Subcutaneous abdominal adipose tissue (tissue), 5 donors: ENCODE measurements at regions not wholly inside any gene's neighbourhood (a gene's known extent, or its start where the extent isn't known, plus 50 kb on each side); places are given as distances from the start of the nearest gene placed in this dataset.

Source experiments
- H3K27ac ChIP-seq: one replicate; pipeline ENCODE4 v1.7.0; 2013; ENCODE audit warnings: low read depth, mild to moderate bottlenecking, inconsistent platforms, low read length, moderate library complexity
- H3K27me3 ChIP-seq, 5 donors: one replicate each; pipeline ENCODE4 v1.7.0; 2013; ENCODE audit warnings: low read length in 5 of 5, inconsistent platforms in 1 of 5; ENCODE audit not compliant: control insufficient read depth in 5 of 5, insufficient read depth in 4 of 5
- H3K36me3 ChIP-seq, 5 donors: one replicate each; pipeline ENCODE4 v1.7.0; 2013; ENCODE audit warnings: low read length in 5 of 5; ENCODE audit not compliant: control insufficient read depth in 5 of 5, insufficient read depth in 5 of 5
- H3K4me1 ChIP-seq, 5 donors: one replicate each; pipeline ENCODE4 v1.7.0; 2013; ENCODE audit warnings: low read length in 5 of 5, mild to moderate bottlenecking in 3 of 5, moderate library complexity in 1 of 5; ENCODE audit not compliant: control insufficient read depth in 5 of 5, insufficient read depth in 5 of 5
- H3K4me3 ChIP-seq, 5 donors: one replicate each; pipeline ENCODE4 v1.7.0; 2013; ENCODE audit warnings: low read length in 5 of 5, low read depth in 1 of 5
- H3K9ac ChIP-seq, 5 donors: one replicate each; pipeline ENCODE4 v1.7.0; 2013; ENCODE audit warnings: low read length in 5 of 5, mild to moderate bottlenecking in 4 of 5, moderate library complexity in 3 of 5
- H3K9me3 ChIP-seq, 5 donors: one replicate each; pipeline ENCODE4 v1.7.0; 2013; ENCODE audit warnings: low read length in 5 of 5; ENCODE audit not compliant: control insufficient read depth in 5 of 5
- donor health status: healthy.
- donor health status: healthy.
- donor health status: healthy.
- donor health status: healthy.
- donor health status: healthy.

DNA sequence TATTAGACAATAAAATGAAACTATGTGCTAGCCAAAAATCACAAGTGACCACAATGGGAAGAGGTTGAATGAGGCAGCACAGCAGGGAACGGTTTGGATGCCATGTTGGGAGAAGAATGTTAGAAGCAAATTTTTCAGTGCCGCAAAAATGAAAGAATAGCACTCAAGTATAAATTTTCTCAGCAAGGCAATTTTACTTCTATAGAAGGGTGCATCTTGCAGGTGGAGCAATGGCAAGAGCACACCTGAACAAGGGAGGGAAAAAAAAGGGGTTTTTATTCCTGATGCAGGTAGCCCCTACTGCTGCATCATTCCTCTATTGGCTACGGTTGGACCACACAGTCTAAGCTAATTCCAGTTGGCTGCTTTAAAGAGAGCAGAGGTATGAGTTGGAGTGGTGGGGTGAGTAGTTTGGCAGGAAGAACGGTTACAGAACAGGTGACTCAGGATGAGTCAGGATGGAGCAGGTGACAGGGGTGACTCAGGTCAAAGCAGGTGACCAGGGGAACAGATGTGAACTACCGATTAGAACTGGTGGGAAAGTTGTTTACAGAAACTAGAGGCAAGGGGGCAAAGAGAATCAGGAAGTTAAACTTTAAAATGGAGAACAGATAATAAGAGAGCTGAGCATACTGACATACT lies 301.1 kb upstream of the NRIP1 start:
- Histone ChIP-seq H3K27ac (no peak overlapping the region), H3K9ac (no peak overlapping the region), H3K4me1 (no peaks in the 10 kb centered on the region), H3K36me3 (no peaks in the 10 kb centered on the region), H3K9me3 (peaks cover 0 to 9% (median 5%) of the 10 kb centered on the region in 5 donors), H3K27me3 (no peaks in the 10 kb centered on the region), H3K4me3 (no peak overlapping the region)

DNA sequence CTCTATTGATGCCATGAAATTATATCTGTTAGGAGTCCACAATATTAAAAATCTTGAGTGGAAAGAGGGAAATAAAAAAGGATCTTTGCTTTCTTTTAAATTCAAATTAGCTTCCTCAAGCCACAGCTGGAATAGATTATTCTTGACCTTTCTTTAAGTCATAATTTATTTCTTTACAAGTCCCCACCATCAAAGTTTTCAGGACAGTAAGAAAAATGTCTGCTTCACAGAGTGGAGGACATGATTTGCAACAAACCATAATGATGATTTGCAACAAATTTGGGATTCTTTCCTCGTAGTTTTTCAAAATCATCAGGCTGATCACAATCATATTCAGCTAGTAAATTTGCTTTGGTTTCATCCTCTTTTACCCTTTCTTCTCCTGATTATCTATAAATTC lies 301.8 kb upstream of the NRIP1 start:
- Histone ChIP-seq H3K9ac (no peak overlapping the region), H3K4me3 (no peak overlapping the region), H3K27me3 (no peaks in the 10 kb centered on the region), H3K36me3 (no peaks in the 10 kb centered on the region), H3K4me1 (no peaks in the 10 kb centered on the region), H3K9me3 (peaks cover 0 to 9% (median 5%) of the 10 kb centered on the region in 5 donors), H3K27ac (no peak overlapping the region)

DNA sequence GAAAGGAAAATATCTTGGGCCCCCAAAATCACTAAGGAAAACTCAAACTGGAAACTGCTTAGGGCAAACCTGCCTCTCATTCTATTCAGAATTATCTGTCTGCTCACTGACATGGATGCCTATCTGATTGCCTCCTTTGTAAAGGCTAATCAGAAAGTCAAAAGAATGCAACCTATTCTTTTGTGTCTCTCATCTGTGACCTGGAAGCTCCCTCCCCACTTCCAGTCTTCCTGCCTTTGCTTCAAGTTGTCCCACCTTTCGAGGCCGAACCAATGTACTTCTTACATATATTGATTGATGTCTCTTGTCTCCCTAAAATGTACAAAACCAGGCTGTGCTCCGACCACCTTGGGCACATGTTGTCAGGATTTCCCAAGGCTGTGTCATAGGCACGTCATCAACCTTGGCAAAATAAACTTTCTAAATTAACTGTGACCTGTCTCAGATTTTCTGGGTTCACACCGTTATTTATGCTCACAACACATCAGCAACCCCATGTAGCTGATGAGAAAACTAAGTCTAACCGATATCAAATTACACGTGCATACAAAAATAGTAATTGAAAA lies 302.3 kb upstream of the NRIP1 start:
- no peaks in the 10 kb centered on the region for H3K27me3 ChIP-seq
- H3K36me3 ChIP-seq, result no peaks in the 10 kb centered on the region
- H3K9me3 ChIP-seq, result peaks cover 0 to 9% (median 5%) of the 10 kb centered on the region in 5 donors
- H3K27ac ChIP-seq, result no peak overlapping the region
- no peak overlapping the region for H3K4me3 ChIP-seq
- no peak overlapping the region for H3K9ac ChIP-seq
- H3K4me1 ChIP-seq, result no peaks in the 10 kb centered on the region

DNA sequence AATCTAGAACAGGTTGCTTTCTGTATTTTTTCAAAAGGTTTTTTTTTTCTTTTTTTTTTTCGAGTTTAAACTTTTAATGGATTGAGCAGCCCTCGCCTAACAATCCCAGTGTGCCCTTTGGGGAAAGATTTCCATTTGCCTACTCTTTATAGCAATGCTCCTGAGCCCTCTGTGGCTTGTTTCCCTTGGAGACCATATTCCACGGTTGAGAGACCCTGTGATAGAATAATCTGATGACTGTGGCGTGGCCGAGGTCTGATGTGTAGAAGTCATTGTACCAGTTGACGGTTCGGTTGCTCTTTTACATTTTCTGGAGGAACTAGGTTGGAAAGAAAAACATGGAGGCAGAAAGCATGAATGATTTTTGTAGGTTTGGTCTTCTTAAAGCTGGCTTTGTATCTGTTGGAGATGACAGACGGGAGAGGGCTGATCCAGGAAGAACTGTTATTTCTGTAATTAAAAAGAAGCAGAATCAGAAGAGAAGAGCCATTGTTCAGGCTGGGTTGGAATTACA lies 305.7 kb upstream of the NRIP1 start:
- Histone ChIP-seq H3K4me1 (no peaks in the 10 kb centered on the region), H3K4me3 (no peak overlapping the region), H3K9me3 (peaks cover 0 to 7% (median 3%) of the 10 kb centered on the region in 5 donors), H3K9ac (no peak overlapping the region), H3K27me3 (no peaks in the 10 kb centered on the region), H3K27ac (no peak overlapping the region), H3K36me3 (no peaks in the 10 kb centered on the region)

DNA sequence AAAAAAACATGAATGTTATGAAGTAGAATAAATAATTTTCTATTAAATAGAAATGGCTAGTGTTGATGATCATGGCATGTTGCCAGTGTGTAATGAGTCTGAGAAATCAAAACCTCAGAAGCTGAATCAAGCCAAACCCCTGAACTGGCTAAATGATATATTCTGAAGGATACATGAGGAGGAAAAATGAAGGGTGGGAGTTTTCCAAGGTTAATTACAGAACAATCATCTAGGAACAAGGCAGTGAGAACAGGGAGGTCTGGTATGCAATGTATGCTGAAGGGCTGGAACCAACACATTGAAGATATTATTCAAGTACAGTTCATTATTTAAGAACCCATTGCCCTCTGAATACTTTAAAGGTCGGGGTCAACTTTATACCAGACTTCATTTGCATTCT lies 309.1 kb upstream of the NRIP1 start:
- Histone ChIP-seq H3K4me1 (no peaks in the 10 kb centered on the region), H3K36me3 (no peaks in the 10 kb centered on the region), H3K9me3 (peaks cover 0 to 3% (median 0%) of the 10 kb centered on the region in 5 donors), H3K27ac (no peak overlapping the region), H3K9ac (no peak overlapping the region), H3K4me3 (no peak overlapping the region), H3K27me3 (no peaks in the 10 kb centered on the region)

DNA sequence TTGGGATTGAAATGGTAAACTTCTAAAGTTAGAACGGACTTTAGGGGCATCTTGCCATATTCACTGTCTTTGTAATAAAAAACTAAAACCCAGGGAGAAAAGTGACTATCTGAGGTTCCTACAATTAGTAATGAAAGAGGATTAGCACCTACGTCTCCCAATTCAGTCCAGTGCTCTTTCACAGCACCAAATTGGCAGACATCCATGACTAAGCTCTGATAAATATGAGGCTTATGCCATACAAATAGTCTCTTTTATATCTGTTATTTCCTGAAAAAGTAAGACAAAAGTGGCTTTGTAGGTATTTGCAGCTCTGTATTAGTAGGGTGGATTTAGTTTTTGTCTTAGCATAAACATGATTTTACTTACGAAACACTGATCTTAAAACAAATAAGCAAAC lies 315.0 kb upstream of the NRIP1 start:
- no peaks in the 10 kb centered on the region for H3K36me3 ChIP-seq

DNA sequence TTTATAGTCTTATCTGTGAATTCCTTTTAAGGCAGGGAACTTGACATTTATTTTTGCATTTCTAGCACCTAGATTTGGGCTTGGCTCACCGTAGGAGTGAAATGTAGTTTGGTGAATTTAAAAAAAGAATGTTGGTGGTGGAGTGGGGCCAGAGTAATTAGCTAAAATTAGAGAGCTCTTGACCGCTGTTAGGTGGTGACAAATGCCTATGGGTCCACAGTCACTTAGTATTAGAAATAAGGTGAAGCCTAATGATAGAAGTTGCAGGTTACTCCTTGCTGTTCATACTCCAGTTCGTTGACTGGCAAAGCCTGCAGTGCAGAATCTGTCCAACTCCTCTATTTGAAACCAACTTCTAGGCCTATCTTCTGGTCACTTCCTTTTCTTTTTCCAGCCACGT lies 318.8 kb upstream of the NRIP1 start:
- Histone ChIP-seq H3K9ac (no peak overlapping the region), H3K36me3 (no peaks in the 10 kb centered on the region), H3K4me1 (no peaks in the 10 kb centered on the region), H3K4me3 (no peak overlapping the region), H3K27ac (no peak overlapping the region), H3K27me3 (no peaks in the 10 kb centered on the region), H3K9me3 (peaks cover 0 to 13% (median 3%) of the 10 kb centered on the region in 5 donors)

More for the DNA sequence above, 315.0 kb upstream of the NRIP1 start:
- Histone ChIP-seq H3K27ac (no peak overlapping the region), H3K9me3 (peaks cover 0 to 10% (median 0%) of the 10 kb centered on the region in 5 donors), H3K9ac (no peak overlapping the region), H3K27me3 (no peaks in the 10 kb centered on the region), H3K4me3 (no peak overlapping the region), H3K4me1 (no peaks in the 10 kb centered on the region)

DNA sequence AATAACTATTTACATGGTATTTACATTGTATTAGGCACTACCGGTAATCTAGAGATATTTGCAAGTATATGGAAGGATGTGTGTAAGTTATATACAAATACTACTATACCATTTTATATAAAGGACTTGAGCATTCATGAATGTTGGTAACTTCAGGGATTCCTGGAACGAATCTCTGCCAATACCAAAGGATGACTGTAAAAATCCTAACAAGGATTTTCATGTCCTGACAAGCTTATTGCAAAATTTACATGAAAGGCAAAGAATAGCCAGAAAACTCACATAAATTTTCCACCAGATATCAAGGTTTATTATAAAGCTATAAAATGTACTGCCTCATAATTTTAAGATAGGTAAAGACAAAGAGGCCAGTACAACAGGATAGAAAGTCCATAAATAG lies 325.2 kb upstream of the NRIP1 start:
- no peaks in the 10 kb centered on the region for H3K27me3 ChIP-seq
- no peaks in the 10 kb centered on the region for H3K4me1 ChIP-seq
- H3K36me3 ChIP-seq, result no peaks in the 10 kb centered on the region
- H3K4me3 ChIP-seq, result no peak overlapping the region
- H3K9me3 ChIP-seq, result peaks cover 0 to 6% (median 0%) of the 10 kb centered on the region in 5 donors
- H3K9ac ChIP-seq, result no peak overlapping the region
- no peak overlapping the region for H3K27ac ChIP-seq

DNA sequence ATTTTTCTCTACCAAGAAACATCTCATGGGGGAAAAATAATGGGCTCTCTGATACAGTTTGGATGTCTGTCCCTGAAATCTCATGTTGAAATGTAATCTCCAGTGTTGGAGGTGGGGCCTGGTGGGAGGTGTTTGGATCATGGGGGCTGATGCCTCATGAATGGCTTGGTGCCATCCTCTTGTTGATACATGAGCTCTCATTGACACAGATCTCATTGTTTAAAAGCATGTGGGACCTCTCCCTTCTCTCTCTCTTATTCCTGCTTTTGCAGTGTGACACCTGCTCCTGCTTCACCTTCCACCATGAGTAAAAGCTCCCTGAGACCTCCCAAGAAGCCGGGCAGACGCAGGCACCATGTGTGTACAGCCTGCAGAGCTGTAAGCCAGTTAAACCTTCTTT lies 332.5 kb upstream of the NRIP1 start:
- no peak overlapping the region for H3K27ac ChIP-seq
- H3K27me3 ChIP-seq, result no peaks in the 10 kb centered on the region
- H3K4me3 ChIP-seq, result no peak overlapping the region
- no peaks in the 10 kb centered on the region for H3K36me3 ChIP-seq
- peaks cover 0 to 19% (median 10%) of the 10 kb centered on the region in 5 donors for H3K4me1 ChIP-seq
- no peak overlapping the region for H3K9ac ChIP-seq
- no peaks in the 10 kb centered on the region for H3K9me3 ChIP-seq

DNA sequence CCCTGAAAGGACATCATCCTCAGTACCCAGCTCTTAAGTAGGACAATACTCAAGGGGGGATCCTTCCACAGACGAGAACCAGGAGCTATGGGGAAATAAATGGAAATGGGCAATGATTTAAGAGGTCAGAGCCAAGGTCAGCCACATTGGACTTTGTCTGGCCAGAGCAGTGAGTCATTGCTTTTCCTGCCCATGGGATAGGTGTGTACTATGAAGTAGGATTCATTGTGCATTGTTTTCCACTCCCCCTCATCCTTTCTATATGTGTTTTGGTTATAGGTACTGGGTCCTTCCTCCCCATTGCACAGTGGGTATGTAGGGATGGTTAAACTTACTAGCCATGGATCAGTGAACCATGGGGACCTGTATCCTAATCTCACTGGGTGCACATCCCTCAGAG lies 328.9 kb upstream of the USP25 start:
- Histone ChIP-seq H3K9ac (no peak overlapping the region), H3K36me3 (no peaks in the 10 kb centered on the region), H3K4me3 (no peak overlapping the region), H3K27ac (no peak overlapping the region), H3K4me1 (peaks cover 0 to 19% (median 10%) of the 10 kb centered on the region in 5 donors), H3K27me3 (no peaks in the 10 kb centered on the region), H3K9me3 (peaks cover 0 to 4% (median 0%) of the 10 kb centered on the region in 5 donors)
